ENCODE measurements at regions not wholly inside any gene's neighbourhood (a gene's known extent, or its start where the extent isn't known, plus 50 kb on each side); places are given as distances from the start of the nearest gene placed in this dataset.

DNA sequence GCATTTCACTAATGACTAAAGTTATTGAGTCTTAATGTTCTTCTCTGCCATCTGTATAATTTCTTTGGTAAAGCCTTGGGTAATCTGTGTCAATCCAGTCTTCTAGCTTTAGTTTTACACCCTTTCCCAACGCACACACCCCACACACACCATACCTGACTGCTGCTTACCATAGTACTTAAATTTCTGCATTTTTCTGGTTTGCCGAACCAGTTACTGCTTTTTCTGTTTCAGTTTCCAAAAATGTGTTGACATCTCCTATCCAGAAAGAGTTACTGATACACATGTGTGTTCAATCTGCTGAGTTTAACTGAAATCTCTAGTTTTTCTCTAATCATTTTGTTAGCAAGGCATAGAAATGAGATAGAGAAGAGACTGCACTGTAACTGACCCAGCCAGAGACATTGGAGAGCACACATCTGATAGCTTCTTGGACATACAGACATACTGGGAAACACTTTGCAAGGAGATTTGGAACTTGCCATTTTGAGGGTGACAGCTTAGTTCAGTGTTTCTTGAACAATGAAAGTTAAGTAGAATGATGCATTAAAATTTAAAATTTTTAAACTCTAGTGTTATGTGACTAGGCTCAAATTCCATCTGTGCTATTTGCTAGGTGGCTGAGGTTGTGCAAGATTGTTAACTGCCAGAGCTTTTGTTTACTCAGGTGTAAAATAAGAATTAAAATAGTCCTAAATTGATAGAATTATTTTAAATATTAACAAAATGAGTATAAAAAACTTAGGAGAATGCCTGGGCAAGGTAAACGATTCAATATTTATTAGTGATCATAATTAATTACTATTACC lies 807.6 kb downstream of the DNAJB9 start:
- no CpG with 5 or more reads among the region's 3 CpGs for WGBS (ENCODE audit: extremely low coverage, insufficient coverage, low lambda C conversion rate)
- Histone ChIP-seq H2BK5ac (ENCODE audit: low read length) (no peak overlapping the region), H4K8ac (ENCODE audit: low read depth, low read length) (no peak overlapping the region), H4K5ac (ENCODE audit: low read length) (no peak overlapping the region), H2AK5ac (ENCODE audit: low read length) (no peak overlapping the region), H3K27ac (ENCODE audit: low read depth, low read length) (no peak overlapping the region), H3K4ac (ENCODE audit: low read depth, low read length) (no peak overlapping the region), H3K18ac (ENCODE audit: low read length) (no peak overlapping the region), H3K9ac (ENCODE audit: low read length) (no peak overlapping the region), H3K4me3 (ENCODE audit: low read length) (no peak overlapping the region), H3K23ac (ENCODE audit: low read length) (no peak overlapping the region), H3K4me1 (ENCODE audit: control insufficient read depth, low read depth, low read length) (no peaks in the 10 kb centered on the region), H3K36me3 (ENCODE audit: control insufficient read depth, insufficient read depth, low read length) (no peaks in the 10 kb centered on the region), H3K4me2 (ENCODE audit: low read length) (no peak overlapping the region), H3K79me1 (ENCODE audit: low read length) (no peaks in the 10 kb centered on the region), H3K79me2 (ENCODE audit: control insufficient read depth, insufficient read depth, low read length) (no peaks in the 10 kb centered on the region), H3K56ac (ENCODE audit: low read length) (no peak overlapping the region), H3K27me3 (ENCODE audit: insufficient read depth, low read length, poor library complexity) (no peaks in the 10 kb centered on the region), H2BK15ac (replicated peaks; ENCODE audit: low read depth) (no peak overlapping the region), H2BK120ac (ENCODE audit: low read depth, low read length) (no peak overlapping the region)
- DNase-seq, result no peak

DNA sequence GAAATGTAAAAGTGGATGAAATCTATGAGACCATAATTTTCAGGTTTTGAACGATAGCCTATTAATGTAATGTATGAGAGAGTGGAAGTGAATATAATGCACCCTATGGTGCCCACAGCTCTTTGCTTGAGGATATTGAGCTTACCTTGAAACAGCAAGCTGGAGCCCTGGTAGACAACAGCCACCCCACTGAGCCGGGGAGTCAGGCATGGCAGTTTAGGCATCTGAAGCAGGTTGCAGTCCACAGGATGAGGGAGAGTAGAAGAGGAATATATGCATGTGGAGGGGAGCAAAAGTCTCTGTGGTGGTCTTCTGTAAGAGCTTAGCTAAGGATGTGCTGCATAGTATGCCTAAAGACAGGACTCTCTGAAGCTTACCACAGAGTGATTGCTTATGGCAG lies 817.3 kb downstream of the DNAJB9 start:
- Histone ChIP-seq H2AK5ac (ENCODE audit: low read length) (no peak overlapping the region), H3K27me3 (ENCODE audit: insufficient read depth, low read length, poor library complexity) (no peaks in the 10 kb centered on the region), H3K4ac (ENCODE audit: low read depth, low read length) (no peak overlapping the region), H3K56ac (ENCODE audit: low read length) (no peak overlapping the region), H2BK15ac (replicated peaks; ENCODE audit: low read depth) (no peak overlapping the region), H3K23ac (ENCODE audit: low read length) (no peak overlapping the region), H4K5ac (ENCODE audit: low read length) (no peak overlapping the region), H4K8ac (ENCODE audit: low read depth, low read length) (no peak overlapping the region), H3K4me1 (ENCODE audit: control insufficient read depth, low read depth, low read length) (no peaks in the 10 kb centered on the region), H3K18ac (ENCODE audit: low read length) (no peak overlapping the region), H3K4me3 (ENCODE audit: low read length) (no peak overlapping the region), H2BK5ac (ENCODE audit: low read length) (no peak overlapping the region), H3K79me2 (ENCODE audit: control insufficient read depth, insufficient read depth, low read length) (no peaks in the 10 kb centered on the region), H3K79me1 (ENCODE audit: low read length) (no peaks in the 10 kb centered on the region), H2BK120ac (ENCODE audit: low read depth, low read length) (no peak overlapping the region), H3K27ac (ENCODE audit: low read depth, low read length) (no peak overlapping the region), H3K4me2 (ENCODE audit: low read length) (no peak overlapping the region), H3K9ac (ENCODE audit: low read length) (no peak overlapping the region), H3K36me3 (ENCODE audit: control insufficient read depth, insufficient read depth, low read length) (no peaks in the 10 kb centered on the region)
- DNase-seq, result no peak
- no CpG with 5 or more reads among the region's 2 CpGs for WGBS (ENCODE audit: extremely low coverage, insufficient coverage, low lambda C conversion rate)

DNA sequence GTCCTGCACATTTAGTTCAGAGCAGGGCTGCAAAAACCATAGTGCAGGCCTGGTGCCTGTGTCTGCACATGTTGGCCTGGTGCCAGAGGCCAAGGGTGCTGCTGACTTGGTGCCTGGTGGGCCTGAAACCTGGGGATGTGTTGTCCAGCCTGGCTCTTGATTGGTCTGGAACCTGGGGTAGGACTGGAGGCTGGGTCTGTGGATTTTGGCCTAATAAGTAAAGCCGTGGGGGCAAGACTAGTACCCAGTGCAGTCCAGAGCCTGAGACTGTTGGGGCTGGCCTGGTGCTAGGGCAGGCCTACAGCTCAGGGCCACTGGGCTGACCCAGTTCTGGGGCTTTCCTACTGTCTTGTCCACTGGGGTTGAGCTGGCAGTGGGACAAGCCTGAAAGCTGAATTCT lies 817.9 kb downstream of the DNAJB9 start:
- Histone ChIP-seq H2BK120ac (ENCODE audit: low read depth, low read length) (no peak overlapping the region), H3K4me1 (ENCODE audit: control insufficient read depth, low read depth, low read length) (no peaks in the 10 kb centered on the region), H3K36me3 (ENCODE audit: control insufficient read depth, insufficient read depth, low read length) (no peaks in the 10 kb centered on the region), H2BK5ac (ENCODE audit: low read length) (no peak overlapping the region), H3K27me3 (ENCODE audit: insufficient read depth, low read length, poor library complexity) (no peaks in the 10 kb centered on the region), H3K18ac (ENCODE audit: low read length) (no peak overlapping the region), H3K27ac (ENCODE audit: low read depth, low read length) (no peak overlapping the region), H3K79me1 (ENCODE audit: low read length) (no peaks in the 10 kb centered on the region), H2BK15ac (replicated peaks; ENCODE audit: low read depth) (no peak overlapping the region), H4K5ac (ENCODE audit: low read length) (no peak overlapping the region), H4K8ac (ENCODE audit: low read depth, low read length) (no peak overlapping the region), H3K79me2 (ENCODE audit: control insufficient read depth, insufficient read depth, low read length) (no peaks in the 10 kb centered on the region), H3K23ac (ENCODE audit: low read length) (no peak overlapping the region), H3K4me3 (ENCODE audit: low read length) (no peak overlapping the region), H3K9ac (ENCODE audit: low read length) (no peak overlapping the region), H3K56ac (ENCODE audit: low read length) (no peak overlapping the region), H2AK5ac (ENCODE audit: low read length) (no peak overlapping the region), H3K4me2 (ENCODE audit: low read length) (no peak overlapping the region), H3K4ac (ENCODE audit: low read depth, low read length) (no peak overlapping the region)
- no CpG with 5 or more reads among the region's 1 CpG for WGBS (ENCODE audit: extremely low coverage, insufficient coverage, low lambda C conversion rate)
- no peak for DNase-seq

DNA sequence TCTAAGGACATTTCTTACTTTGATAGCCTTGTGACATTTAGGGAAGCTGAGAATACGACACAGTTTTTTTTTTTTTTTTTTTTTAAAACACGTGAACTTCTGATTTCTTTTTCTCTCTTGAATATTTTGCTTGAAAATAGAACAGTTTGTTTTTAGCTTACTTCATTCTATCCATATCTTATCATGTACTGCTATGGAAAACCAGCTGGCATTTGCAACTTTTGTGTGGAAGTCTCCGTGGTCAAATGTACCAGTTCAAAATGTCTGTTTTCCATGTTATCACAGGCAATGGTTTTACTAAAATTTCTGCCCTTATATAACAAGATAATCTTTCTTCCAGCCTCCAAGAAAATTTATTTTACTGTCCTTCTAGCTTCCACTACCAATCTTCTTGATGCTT lies 821.6 kb downstream of the DNAJB9 start:
- Histone ChIP-seq H4K8ac (ENCODE audit: low read depth, low read length) (no peak overlapping the region), H3K4ac (ENCODE audit: low read depth, low read length) (no peak overlapping the region), H3K79me2 (ENCODE audit: control insufficient read depth, insufficient read depth, low read length) (no peaks in the 10 kb centered on the region), H3K36me3 (ENCODE audit: control insufficient read depth, insufficient read depth, low read length) (no peaks in the 10 kb centered on the region), H3K56ac (ENCODE audit: low read length) (no peak overlapping the region), H3K18ac (ENCODE audit: low read length) (no peak overlapping the region), H3K23ac (ENCODE audit: low read length) (no peak overlapping the region), H3K4me2 (ENCODE audit: low read length) (no peak overlapping the region), H2BK15ac (replicated peaks; ENCODE audit: low read depth) (no peak overlapping the region), H2BK5ac (ENCODE audit: low read length) (no peak overlapping the region), H3K27ac (ENCODE audit: low read depth, low read length) (no peak overlapping the region), H3K27me3 (ENCODE audit: insufficient read depth, low read length, poor library complexity) (no peaks in the 10 kb centered on the region), H3K4me3 (ENCODE audit: low read length) (no peak overlapping the region), H3K4me1 (ENCODE audit: control insufficient read depth, low read depth, low read length) (no peaks in the 10 kb centered on the region), H3K79me1 (ENCODE audit: low read length) (no peaks in the 10 kb centered on the region), H4K5ac (ENCODE audit: low read length) (no peak overlapping the region), H2AK5ac (ENCODE audit: low read length) (no peak overlapping the region), H2BK120ac (ENCODE audit: low read depth, low read length) (no peak overlapping the region), H3K9ac (ENCODE audit: low read length) (no peak overlapping the region)
- DNase-seq, result no peak
- WGBS (ENCODE audit: extremely low coverage, insufficient coverage, low lambda C conversion rate), result no CpG with 5 or more reads among the region's 3 CpGs

DNA sequence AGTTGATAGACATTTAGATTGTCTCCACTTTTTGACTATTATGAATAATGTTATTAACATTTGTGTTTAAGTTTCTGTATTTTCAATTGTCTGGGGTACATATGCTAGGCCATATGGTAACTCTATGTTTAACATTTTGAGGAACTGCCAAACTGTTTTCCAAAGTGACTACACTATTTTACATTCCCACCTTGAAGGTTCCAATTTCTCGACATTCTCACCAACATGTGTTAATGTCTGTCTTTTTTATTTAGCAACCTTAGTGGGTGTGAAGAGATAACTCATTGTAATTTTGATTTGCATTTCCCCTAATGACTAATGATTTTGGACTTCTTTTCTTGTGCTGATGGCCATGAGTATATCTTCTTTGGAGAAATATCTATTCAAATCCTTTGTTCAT lies 832.4 kb downstream of the DNAJB9 start:
- Histone ChIP-seq H2BK15ac (replicated peaks; ENCODE audit: low read depth) (no peak overlapping the region), H3K79me1 (ENCODE audit: low read length) (no peaks in the 10 kb centered on the region), H4K8ac (ENCODE audit: low read depth, low read length) (no peak overlapping the region), H3K79me2 (ENCODE audit: control insufficient read depth, insufficient read depth, low read length) (no peaks in the 10 kb centered on the region), H2BK5ac (ENCODE audit: low read length) (no peak overlapping the region), H3K23ac (ENCODE audit: low read length) (no peak overlapping the region), H3K56ac (ENCODE audit: low read length) (no peak overlapping the region), H3K4me3 (ENCODE audit: low read length) (no peak overlapping the region), H3K36me3 (ENCODE audit: control insufficient read depth, insufficient read depth, low read length) (no peaks in the 10 kb centered on the region), H2AK5ac (ENCODE audit: low read length) (no peak overlapping the region), H3K18ac (ENCODE audit: low read length) (no peak overlapping the region), H3K4me2 (ENCODE audit: low read length) (no peak overlapping the region), H3K9ac (ENCODE audit: low read length) (no peak overlapping the region), H2BK120ac (ENCODE audit: low read depth, low read length) (no peak overlapping the region), H4K5ac (ENCODE audit: low read length) (no peak overlapping the region), H3K27ac (ENCODE audit: low read depth, low read length) (no peak overlapping the region), H3K4me1 (ENCODE audit: control insufficient read depth, low read depth, low read length) (no peaks in the 10 kb centered on the region), H3K27me3 (ENCODE audit: insufficient read depth, low read length, poor library complexity) (no peaks in the 10 kb centered on the region), H3K4ac (ENCODE audit: low read depth, low read length) (no peak overlapping the region)
- DNase-seq, result no peak
- no CpG with 5 or more reads among the region's 1 CpG for WGBS (ENCODE audit: extremely low coverage, insufficient coverage, low lambda C conversion rate)

DNA sequence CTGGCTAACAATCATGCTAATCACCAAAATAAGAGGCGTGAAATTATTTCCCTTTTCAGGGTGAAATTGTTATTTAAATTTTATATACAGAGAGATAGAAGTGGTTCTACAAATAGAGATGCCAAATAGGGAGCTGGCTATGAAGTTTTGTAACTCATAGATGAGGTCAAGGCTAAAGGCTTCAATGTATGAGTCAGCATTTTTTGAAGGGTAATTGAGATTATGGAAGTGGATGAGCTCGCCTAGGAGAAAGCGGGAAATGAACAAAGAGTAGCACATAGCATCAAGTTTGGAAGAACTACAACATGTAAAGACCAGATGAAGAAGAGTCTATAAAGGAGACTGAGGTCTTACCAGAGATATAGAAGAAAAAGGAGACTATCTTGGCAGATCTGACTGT lies 838.1 kb downstream of the DNAJB9 start:
- Histone ChIP-seq H2BK120ac (ENCODE audit: low read depth, low read length) (no peak overlapping the region), H3K4me3 (ENCODE audit: low read length) (no peak overlapping the region)

More for the DNA sequence above, 838.1 kb downstream of the DNAJB9 start:
- DNase-seq, result no peak
- no peak overlapping the region for H2BK5ac ChIP-seq (ENCODE audit: low read length)
- no peak overlapping the region for H3K27ac ChIP-seq (ENCODE audit: low read depth, low read length)
- H3K4me1 ChIP-seq (ENCODE audit: control insufficient read depth, low read depth, low read length), result no peaks in the 10 kb centered on the region
- H4K8ac ChIP-seq (ENCODE audit: low read depth, low read length), result no peak overlapping the region
- H3K79me1 ChIP-seq (ENCODE audit: low read length), result no peaks in the 10 kb centered on the region
- no CpG with 5 or more reads among the region's 3 CpGs for WGBS (ENCODE audit: extremely low coverage, insufficient coverage, low lambda C conversion rate)
- H3K23ac ChIP-seq (ENCODE audit: low read length), result no peak overlapping the region
- H3K18ac ChIP-seq (ENCODE audit: low read length), result peak overlapping the region; percentile 60
- no peak overlapping the region for H2BK15ac ChIP-seq (replicated peaks; ENCODE audit: low read depth)
- no peak overlapping the region for H3K4me2 ChIP-seq (ENCODE audit: low read length)
- H3K79me2 ChIP-seq (ENCODE audit: control insufficient read depth, insufficient read depth, low read length), result no peaks in the 10 kb centered on the region
- H3K4ac ChIP-seq (ENCODE audit: low read depth, low read length), result no peak overlapping the region
- H3K27me3 ChIP-seq (ENCODE audit: insufficient read depth, low read length, poor library complexity), result no peaks in the 10 kb centered on the region
- H2AK5ac ChIP-seq (ENCODE audit: low read length), result no peak overlapping the region
- H3K9ac ChIP-seq (ENCODE audit: low read length), result no peak overlapping the region
- H4K5ac ChIP-seq (ENCODE audit: low read length), result no peak overlapping the region
- no peaks in the 10 kb centered on the region for H3K36me3 ChIP-seq (ENCODE audit: control insufficient read depth, insufficient read depth, low read length)
- no peak overlapping the region for H3K56ac ChIP-seq (ENCODE audit: low read length)

Measured in mesendoderm (in vitro differentiated cells).